OCI-LY7 (cell line): ENCODE measurements at regions not wholly inside any gene's neighbourhood (a gene's known extent, or its start where the extent isn't known, plus 50 kb on each side); places are given as distances from the start of the nearest gene placed in this dataset.

Source experiments
- EZH2phosphoT487 ChIP-seq: fragments of 200-600 bp; sonication (generic); IDR thresholded peaks from 2 replicates; pipeline ENCODE4 v1.6.1; 2018; ENCODE audit warnings: low read depth, borderline replicate concordance, mild to moderate bottlenecking, mixed run types, antibody characterized with exemption, low read length, moderate library complexity, mixed read lengths
- TF ChIP-seq, protein P1 (sequence below): fragments of 200-600 bp; sonication (generic); conservative IDR thresholded peaks from 2 replicates; pipeline ENCODE4 v1.5.1; 2014; ENCODE audit warnings: mild to moderate bottlenecking, antibody characterized with exemption, low read length, moderate library complexity, mixed read lengths

DNA sequence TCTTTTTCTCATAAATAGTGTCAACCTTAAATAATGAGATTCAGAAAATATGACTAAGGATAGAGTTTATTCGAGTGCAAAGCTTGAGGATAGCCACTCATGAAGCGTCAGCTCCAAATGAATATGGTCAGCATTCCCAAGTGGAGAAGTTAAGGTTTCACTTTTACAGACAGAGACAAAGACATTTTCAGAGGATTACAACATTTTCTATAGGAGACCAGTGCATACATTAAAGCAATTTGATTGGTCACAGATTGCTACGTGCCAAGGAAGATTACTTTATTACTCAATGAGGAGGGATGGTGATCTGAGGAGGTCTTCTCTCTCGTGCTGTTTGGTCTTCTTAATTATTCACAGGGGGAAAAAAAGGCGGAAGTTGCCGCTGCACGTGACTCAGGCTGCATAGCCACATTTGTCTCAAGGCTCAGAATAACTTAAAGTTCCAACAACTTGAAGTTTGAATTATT, 60.1 kb upstream of the SPATA31C2 start:
- TF ChIP-seq, protein P1, sequence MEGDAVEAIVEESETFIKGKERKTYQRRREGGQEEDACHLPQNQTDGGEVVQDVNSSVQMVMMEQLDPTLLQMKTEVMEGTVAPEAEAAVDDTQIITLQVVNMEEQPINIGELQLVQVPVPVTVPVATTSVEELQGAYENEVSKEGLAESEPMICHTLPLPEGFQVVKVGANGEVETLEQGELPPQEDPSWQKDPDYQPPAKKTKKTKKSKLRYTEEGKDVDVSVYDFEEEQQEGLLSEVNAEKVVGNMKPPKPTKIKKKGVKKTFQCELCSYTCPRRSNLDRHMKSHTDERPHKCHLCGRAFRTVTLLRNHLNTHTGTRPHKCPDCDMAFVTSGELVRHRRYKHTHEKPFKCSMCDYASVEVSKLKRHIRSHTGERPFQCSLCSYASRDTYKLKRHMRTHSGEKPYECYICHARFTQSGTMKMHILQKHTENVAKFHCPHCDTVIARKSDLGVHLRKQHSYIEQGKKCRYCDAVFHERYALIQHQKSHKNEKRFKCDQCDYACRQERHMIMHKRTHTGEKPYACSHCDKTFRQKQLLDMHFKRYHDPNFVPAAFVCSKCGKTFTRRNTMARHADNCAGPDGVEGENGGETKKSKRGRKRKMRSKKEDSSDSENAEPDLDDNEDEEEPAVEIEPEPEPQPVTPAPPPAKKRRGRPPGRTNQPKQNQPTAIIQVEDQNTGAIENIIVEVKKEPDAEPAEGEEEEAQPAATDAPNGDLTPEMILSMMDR = no peak
- TF ChIP-seq EZH2phosphoT487 = no peak
